GM23338 (cell line): ENCODE measurements at regions not wholly inside any gene's neighbourhood (a gene's known extent, or its start where the extent isn't known, plus 50 kb on each side); places are given as distances from the start of the nearest gene placed in this dataset.
A peak's percentile ranks its signal among the peaks of the same experiment; 100 is the strongest.

Source experiments
- ATAC-seq: fragments of 200-7000 bp; cut with Tn5 transposase; 3 replicates; pipeline ENCODE4 v1.9.1; 2020
- DNase-seq: peaks from one replicate; pipeline ENCODE4 v3.0.0-alpha.2; 2015; ENCODE audit warnings: low spot score
- H2AFZ ChIP-seq: fragments of 200-600 bp; sonication (generic); 2 replicates; pipeline ENCODE4 v1.8.0; 2016; ENCODE audit warnings: antibody characterized with exemption, mild to moderate bottlenecking, moderate library complexity
- H3F3A ChIP-seq: fragments of 200-600 bp; sonication (generic); replicated peaks from 2 replicates; pipeline ENCODE4 v1.8.0; 2017; ENCODE audit warnings: antibody characterized with exemption, mixed run types, low read depth
- H3K27ac ChIP-seq: fragments of 200-600 bp; sonication (generic); 2 replicates; pipeline ENCODE4 v1.6.1; 2016; ENCODE audit warnings: low read depth
- H3K27me3 ChIP-seq: fragments of 200-600 bp; sonication (generic); 2 replicates; pipeline ENCODE4 v1.8.0; 2016; ENCODE audit warnings: mild to moderate bottlenecking, mixed run types, moderate library complexity; ENCODE audit not compliant: insufficient read depth
- H3K36me3 ChIP-seq: fragments of 200-600 bp; sonication (generic); 2 replicates; pipeline ENCODE4 v1.8.0; 2016; ENCODE audit warnings: mild to moderate bottlenecking; ENCODE audit not compliant: insufficient read depth
- H3K4me1 ChIP-seq: fragments of 200-600 bp; sonication (generic); 2 replicates; pipeline ENCODE4 v1.8.0; 2016; ENCODE audit warnings: mild to moderate bottlenecking, moderate library complexity; ENCODE audit not compliant: insufficient read depth
- H3K4me2 ChIP-seq: fragments of 200-600 bp; sonication (generic); 2 replicates; pipeline ENCODE4 v1.7.1; 2017; ENCODE audit warnings: mixed run types
- H3K4me3 ChIP-seq: fragments of 200-600 bp; sonication (generic); 2 replicates; pipeline ENCODE4 v1.6.1; 2016; ENCODE audit warnings: mixed run types
- H3K79me2 ChIP-seq: fragments of 200-600 bp; sonication (generic); replicated peaks from 2 replicates; pipeline ENCODE4 v1.8.0; 2017; ENCODE audit warnings: mild to moderate bottlenecking; ENCODE audit not compliant: insufficient read depth
- H3K9me2 ChIP-seq: fragments of 200-600 bp; sonication (generic); 2 replicates; pipeline ENCODE4 v1.8.0; 2017; ENCODE audit not compliant: insufficient read depth
- H4K20me1 ChIP-seq: fragments of 200-600 bp; sonication (generic); replicated peaks from 2 replicates; pipeline ENCODE4 v1.8.0; 2017; ENCODE audit warnings: mild to moderate bottlenecking; ENCODE audit not compliant: insufficient read depth
- H3K27ac Mint-ChIP-seq: 2 replicates; pipeline ENCODE4 v1.8.0; 2020; ENCODE audit warnings: inconsistent platforms, mild to moderate bottlenecking, moderate library complexity, mixed read lengths
- H3K27me3 Mint-ChIP-seq: 3 replicates; pipeline ENCODE4 v1.8.0; 2022; ENCODE audit warnings: low read depth, mild to moderate bottlenecking, moderate library complexity, mixed read lengths, inconsistent platforms; ENCODE audit not compliant: insufficient read depth, poor library complexity
- H3K36me3 Mint-ChIP-seq: 3 replicates; pipeline ENCODE4 v1.8.0; 2021; ENCODE audit warnings: low read depth, mild to moderate bottlenecking, inconsistent platforms, moderate library complexity, mixed read lengths
- H3K4me1 Mint-ChIP-seq: 3 replicates; pipeline ENCODE4 v1.8.0; 2020; ENCODE audit warnings: mild to moderate bottlenecking, inconsistent platforms, mixed read lengths
- H3K4me3 Mint-ChIP-seq: 3 replicates; pipeline ENCODE4 v1.8.0; 2021; ENCODE audit warnings: moderate library complexity, mild to moderate bottlenecking, inconsistent platforms, mixed read lengths
- H3K9me3 Mint-ChIP-seq: 3 replicates; pipeline ENCODE4 v1.8.0; 2020; ENCODE audit warnings: moderate library complexity, mild to moderate bottlenecking, inconsistent platforms, mixed read lengths
- EZH2phosphoT487 ChIP-seq: fragments of 200-600 bp; sonication (generic); IDR thresholded peaks from one replicate; pipeline ENCODE4 v1.8.1; 2018; ENCODE audit warnings: antibody characterized with exemption; ENCODE audit not compliant: unreplicated experiment
- NANOG ChIP-seq: IDR thresholded peaks from 2 replicates; pipeline ENCODE4 v1.6.1; 2016; ENCODE audit warnings: antibody characterized with exemption, borderline replicate concordance
- ZNF114 ChIP-seq: fragments of 250-450 bp; sonication (Bioruptor Pico); IDR thresholded peaks from 2 replicates; pipeline ENCODE4 v1.5.0; 2020; ENCODE audit warnings: mild to moderate bottlenecking, moderate library complexity
- ZNF331 ChIP-seq: fragments of 250-450 bp; sonication (Bioruptor Pico); IDR thresholded peaks from 2 replicates; pipeline ENCODE4 v1.5.0; 2020; ENCODE audit warnings: low read depth, mild to moderate bottlenecking, moderate library complexity
- TF ChIP-seq, protein P1 (sequence below): fragments of 250-450 bp; sonication (Bioruptor Pico); IDR thresholded peaks from 2 replicates; pipeline ENCODE4 v1.5.0; 2020; ENCODE audit warnings: mild to moderate bottlenecking, moderate library complexity
- TF ChIP-seq, protein P2 (sequence below), 2 experiments: fragments of 200-600 bp in 1 of 2; sonication (generic) in 1 of 2; conservative IDR thresholded peaks; 2 replicates each; pipeline versions ENCODE4 v1.5.1 to v1.6.1; 2016 to 2017; ENCODE audit warnings: antibody characterized with exemption in 2 of 2, low read depth in 2 of 2, mild to moderate bottlenecking in 2 of 2, moderate library complexity in 1 of 2

DNA sequence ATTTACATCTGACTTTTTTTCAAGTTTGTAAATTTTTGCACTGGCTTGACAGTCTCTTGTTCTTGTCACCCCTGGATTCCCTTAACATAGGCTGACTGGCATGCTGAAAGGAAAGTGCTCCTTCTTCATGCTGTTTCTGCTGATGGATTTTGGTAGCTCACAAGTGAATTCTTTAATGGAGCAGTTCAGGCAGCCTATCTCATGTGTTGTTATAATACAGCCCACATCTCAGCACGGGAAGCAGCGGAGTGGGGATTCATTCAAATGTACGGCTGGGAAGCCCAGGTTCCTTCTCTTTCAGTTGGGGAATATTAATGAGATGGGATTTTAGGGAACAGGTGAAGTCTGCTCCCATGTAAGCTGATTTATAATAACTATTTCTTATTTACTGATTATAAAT lies 142.8 kb downstream of the CD8B2 start:
- Histone ChIP-seq H2AFZ (no peak overlapping the region), H3K4me1 (no peaks in the 10 kb centered on the region), H3K4me2 (no peak overlapping the region), H4K20me1 (no peaks in the 10 kb centered on the region), H3K79me2 (no peaks in the 10 kb centered on the region), H3K27ac (no peak overlapping the region), H3K36me3 (no peaks in the 10 kb centered on the region), H3K4me3 (no peak overlapping the region), H3K27me3 (no peaks in the 10 kb centered on the region), H3K9me2 (no peaks in the 10 kb centered on the region), H3F3A (no peaks in the 10 kb centered on the region)
- no peak for TF ChIP-seq ZNF331
- H3K9me3 Mint-ChIP-seq = peaks cover 25% of the 10 kb centered on the region
- no peak for DNase-seq
- peaks cover 7% of the 10 kb centered on the region; the same call in 2 of the 3 replicates for H3K36me3 Mint-ChIP-seq
- peaks cover 2% of the 10 kb centered on the region for H3K27me3 Mint-ChIP-seq
- ATAC-seq = no peak
- H3K4me1 Mint-ChIP-seq = no peaks in the 10 kb centered on the region
- H3K4me3 Mint-ChIP-seq = no peak overlapping the region
- H3K27ac Mint-ChIP-seq = no peak overlapping the region

DNA sequence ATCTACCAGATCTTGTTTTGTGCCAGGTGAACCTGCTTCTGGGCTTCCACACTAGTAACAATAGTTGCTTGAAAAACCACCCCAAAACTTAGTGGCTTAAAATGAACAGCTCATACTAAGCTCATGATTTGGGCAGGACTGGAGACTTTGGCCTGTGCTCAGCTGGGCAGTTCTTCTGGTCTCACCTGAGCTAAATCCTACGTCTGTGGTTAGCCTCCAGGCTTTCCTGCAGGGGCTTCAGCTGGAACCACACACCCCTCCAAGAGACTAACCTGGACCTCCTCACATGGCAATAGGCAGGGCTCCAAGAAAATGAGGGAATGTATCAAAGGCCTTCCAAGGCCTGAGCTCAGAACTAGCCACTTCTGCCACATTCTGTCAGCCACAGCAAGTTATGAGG lies 144.1 kb downstream of the CD8B2 start:
- Histone ChIP-seq H3K79me2 (no peaks in the 10 kb centered on the region), H3K4me1 (no peaks in the 10 kb centered on the region), H3K27ac (no peak overlapping the region), H3K4me2 (no peak overlapping the region), H3F3A (no peaks in the 10 kb centered on the region), H3K9me2 (no peaks in the 10 kb centered on the region), H3K27me3 (no peaks in the 10 kb centered on the region), H3K4me3 (no peak overlapping the region), H2AFZ (no peak overlapping the region), H3K36me3 (no peaks in the 10 kb centered on the region), H4K20me1 (no peaks in the 10 kb centered on the region)
- TF ChIP-seq EZH2phosphoT487 (no peak), ZNF331 (peak; percentile 63)
- Mint-ChIP-seq H3K4me3 (no peak overlapping the region), H3K9me3 (peaks cover 25% of the 10 kb centered on the region), H3K27ac (no peak overlapping the region), H3K36me3 (peaks cover 7% of the 10 kb centered on the region; the same call in 2 of the 3 replicates), H3K27me3 (peaks cover 2% of the 10 kb centered on the region), H3K4me1 (no peaks in the 10 kb centered on the region)
- ATAC-seq (no peak), DNase-seq (no peak)

DNA sequence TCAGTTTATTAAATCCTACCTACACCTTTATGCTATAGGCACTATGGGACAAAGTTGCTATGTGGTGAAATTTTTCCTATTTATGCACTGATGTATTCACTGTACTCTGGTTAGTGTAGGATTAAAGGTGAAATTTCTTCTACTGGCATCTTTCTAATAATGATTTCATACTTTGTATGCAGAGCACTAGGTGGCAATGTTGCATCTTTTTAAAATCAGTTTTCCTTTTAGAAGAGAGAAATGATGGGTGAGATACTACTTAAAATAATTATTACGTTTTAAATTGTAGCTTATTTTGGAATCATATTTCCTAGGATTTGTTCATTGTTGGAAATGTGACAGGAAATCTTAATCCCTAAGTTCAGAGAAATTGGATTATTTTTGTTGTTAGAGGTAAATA lies 150.9 kb downstream of the CD8B2 start:
- H3K36me3 Mint-ChIP-seq = no peaks in the 10 kb centered on the region; the same call in 2 of the 3 replicates
- H3K4me3 Mint-ChIP-seq = no peak overlapping the region
- H3K4me1 Mint-ChIP-seq = no peaks in the 10 kb centered on the region; the same call in 2 of the 3 replicates
- H3K27ac ChIP-seq = no peak overlapping the region
- no peaks in the 10 kb centered on the region for H4K20me1 ChIP-seq
- no peak for ATAC-seq
- no peaks in the 10 kb centered on the region for H3K79me2 ChIP-seq
- no peaks in the 10 kb centered on the region for H3K27me3 ChIP-seq
- no peak overlapping the region for H2AFZ ChIP-seq
- peak; percentile 55 for DNase-seq
- TF ChIP-seq ZNF114 (CRISPR knock-in tag) (no peak), NANOG (no peak), ZNF331 (no peak)
- TF ChIP-seq, protein P1, sequence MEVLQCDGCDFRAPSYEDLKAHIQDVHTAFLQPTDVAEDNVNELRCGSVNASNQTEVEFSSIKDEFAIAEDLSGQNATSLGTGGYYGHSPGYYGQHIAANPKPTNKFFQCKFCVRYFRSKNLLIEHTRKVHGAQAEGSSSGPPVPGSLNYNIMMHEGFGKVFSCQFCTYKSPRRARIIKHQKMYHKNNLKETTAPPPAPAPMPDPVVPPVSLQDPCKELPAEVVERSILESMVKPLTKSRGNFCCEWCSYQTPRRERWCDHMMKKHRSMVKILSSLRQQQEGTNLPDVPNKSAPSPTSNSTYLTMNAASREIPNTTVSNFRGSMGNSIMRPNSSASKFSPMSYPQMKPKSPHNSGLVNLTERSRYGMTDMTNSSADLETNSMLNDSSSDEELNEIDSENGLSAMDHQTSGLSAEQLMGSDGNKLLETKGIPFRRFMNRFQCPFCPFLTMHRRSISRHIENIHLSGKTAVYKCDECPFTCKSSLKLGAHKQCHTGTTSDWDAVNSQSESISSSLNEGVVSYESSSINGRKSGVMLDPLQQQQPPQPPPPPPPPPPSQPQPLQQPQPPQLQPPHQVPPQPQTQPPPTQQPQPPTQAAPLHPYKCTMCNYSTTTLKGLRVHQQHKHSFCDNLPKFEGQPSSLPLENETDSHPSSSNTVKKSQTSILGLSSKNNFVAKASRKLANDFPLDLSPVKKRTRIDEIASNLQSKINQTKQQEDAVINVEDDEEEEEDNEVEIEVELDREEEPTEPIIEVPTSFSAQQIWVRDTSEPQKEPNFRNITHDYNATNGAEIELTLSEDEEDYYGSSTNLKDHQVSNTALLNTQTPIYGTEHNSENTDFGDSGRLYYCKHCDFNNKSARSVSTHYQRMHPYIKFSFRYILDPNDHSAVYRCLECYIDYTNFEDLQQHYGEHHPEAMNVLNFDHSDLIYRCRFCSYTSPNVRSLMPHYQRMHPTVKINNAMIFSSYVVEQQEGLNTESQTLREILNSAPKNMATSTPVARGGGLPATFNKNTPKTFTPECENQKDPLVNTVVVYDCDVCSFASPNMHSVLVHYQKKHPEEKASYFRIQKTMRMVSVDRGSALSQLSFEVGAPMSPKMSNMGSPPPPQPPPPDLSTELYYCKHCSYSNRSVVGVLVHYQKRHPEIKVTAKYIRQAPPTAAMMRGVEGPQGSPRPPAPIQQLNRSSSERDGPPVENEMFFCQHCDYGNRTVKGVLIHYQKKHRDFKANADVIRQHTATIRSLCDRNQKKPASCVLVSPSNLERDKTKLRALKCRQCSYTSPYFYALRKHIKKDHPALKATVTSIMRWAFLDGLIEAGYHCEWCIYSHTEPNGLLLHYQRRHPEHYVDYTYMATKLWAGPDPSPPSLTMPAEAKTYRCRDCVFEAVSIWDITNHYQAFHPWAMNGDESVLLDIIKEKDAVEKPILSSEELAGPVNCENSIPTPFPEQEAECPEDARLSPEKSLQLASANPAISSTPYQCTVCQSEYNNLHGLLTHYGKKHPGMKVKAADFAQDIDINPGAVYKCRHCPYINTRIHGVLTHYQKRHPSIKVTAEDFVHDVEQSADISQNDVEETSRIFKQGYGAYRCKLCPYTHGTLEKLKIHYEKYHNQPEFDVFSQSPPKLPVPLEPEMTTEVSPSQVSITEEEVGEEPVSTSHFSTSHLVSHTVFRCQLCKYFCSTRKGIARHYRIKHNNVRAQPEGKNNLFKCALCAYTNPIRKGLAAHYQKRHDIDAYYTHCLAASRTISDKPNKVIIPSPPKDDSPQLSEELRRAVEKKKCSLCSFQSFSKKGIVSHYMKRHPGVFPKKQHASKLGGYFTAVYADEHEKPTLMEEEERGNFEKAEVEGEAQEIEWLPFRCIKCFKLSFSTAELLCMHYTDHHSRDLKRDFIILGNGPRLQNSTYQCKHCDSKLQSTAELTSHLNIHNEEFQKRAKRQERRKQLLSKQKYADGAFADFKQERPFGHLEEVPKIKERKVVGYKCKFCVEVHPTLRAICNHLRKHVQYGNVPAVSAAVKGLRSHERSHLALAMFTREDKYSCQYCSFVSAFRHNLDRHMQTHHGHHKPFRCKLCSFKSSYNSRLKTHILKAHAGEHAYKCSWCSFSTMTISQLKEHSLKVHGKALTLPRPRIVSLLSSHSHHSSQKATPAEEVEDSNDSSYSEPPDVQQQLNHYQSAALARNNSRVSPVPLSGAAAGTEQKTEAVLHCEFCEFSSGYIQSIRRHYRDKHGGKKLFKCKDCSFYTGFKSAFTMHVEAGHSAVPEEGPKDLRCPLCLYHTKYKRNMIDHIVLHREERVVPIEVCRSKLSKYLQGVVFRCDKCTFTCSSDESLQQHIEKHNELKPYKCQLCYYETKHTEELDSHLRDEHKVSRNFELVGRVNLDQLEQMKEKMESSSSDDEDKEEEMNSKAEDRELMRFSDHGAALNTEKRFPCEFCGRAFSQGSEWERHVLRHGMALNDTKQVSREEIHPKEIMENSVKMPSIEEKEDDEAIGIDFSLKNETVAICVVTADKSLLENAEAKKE (CRISPR knock-in tag) = no peak
- TF ChIP-seq, protein P2, sequence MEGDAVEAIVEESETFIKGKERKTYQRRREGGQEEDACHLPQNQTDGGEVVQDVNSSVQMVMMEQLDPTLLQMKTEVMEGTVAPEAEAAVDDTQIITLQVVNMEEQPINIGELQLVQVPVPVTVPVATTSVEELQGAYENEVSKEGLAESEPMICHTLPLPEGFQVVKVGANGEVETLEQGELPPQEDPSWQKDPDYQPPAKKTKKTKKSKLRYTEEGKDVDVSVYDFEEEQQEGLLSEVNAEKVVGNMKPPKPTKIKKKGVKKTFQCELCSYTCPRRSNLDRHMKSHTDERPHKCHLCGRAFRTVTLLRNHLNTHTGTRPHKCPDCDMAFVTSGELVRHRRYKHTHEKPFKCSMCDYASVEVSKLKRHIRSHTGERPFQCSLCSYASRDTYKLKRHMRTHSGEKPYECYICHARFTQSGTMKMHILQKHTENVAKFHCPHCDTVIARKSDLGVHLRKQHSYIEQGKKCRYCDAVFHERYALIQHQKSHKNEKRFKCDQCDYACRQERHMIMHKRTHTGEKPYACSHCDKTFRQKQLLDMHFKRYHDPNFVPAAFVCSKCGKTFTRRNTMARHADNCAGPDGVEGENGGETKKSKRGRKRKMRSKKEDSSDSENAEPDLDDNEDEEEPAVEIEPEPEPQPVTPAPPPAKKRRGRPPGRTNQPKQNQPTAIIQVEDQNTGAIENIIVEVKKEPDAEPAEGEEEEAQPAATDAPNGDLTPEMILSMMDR (conservative IDR thresholded peaks at IDR 0.05; ENCODE audit: low read depth in 2 of 2) = peak in 1 of 2 experiments; percentile 76; a peak in 3 of 4 replicates
- H3K27ac Mint-ChIP-seq = no peak overlapping the region
- H3K4me1 ChIP-seq = no peaks in the 10 kb centered on the region
- no peak overlapping the region for H3K4me2 ChIP-seq
- H3F3A ChIP-seq = no peaks in the 10 kb centered on the region
- H3K4me3 ChIP-seq = no peak overlapping the region
- no peaks in the 10 kb centered on the region for H3K9me3 Mint-ChIP-seq
- no peaks in the 10 kb centered on the region for H3K9me2 ChIP-seq
- no peaks in the 10 kb centered on the region for H3K36me3 ChIP-seq
- H3K27me3 Mint-ChIP-seq = peaks cover 2% of the 10 kb centered on the region
